OCI-LY3 (cell line): ENCODE measurements at regions not wholly inside any gene's neighbourhood (a gene's known extent, or its start where the extent isn't known, plus 50 kb on each side); places are given as distances from the start of the nearest gene placed in this dataset.

Experiments used
- CTCF ChIP-seq: fragments of 200-600, 300-600 bp; sonication (generic); IDR thresholded peaks from 2 replicates; pipeline ENCODE4 v1.5.1; 2014; ENCODE audit warnings: antibody characterized with exemption, low read length, low read depth
- EZH2phosphoT487 ChIP-seq: fragments of 200-600 bp; shearing (Covaris generic); IDR thresholded peaks from 2 replicates; pipeline ENCODE4 v1.6.1; 2018; ENCODE audit warnings: antibody characterized with exemption, mixed run types, low read depth

DNA sequence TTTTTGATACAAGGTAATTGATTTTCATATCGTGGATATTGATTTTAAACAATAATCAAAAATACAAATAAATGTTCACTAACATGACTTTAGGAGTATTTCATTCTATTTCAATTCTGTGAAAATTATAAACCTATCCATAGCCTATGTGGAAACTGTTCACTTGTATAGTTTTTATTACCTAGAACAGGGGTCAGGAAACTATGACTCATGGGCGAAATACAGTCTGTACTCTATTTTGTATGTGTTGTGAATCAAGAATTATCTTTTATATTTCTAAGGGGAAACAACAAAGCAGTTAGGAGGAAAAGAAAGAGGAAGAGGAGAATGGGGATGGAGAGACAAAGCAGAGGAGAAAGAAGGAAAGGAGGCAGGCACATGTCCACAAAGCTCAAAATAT lies 181.7 kb upstream of the VRK2 start:
- no peak for TF ChIP-seq CTCF
- no peak for TF ChIP-seq EZH2phosphoT487
